ENCODE measurements at regions not wholly inside any gene's neighbourhood (a gene's known extent, or its start where the extent isn't known, plus 50 kb on each side); places are given as distances from the start of the nearest gene placed in this dataset.

DNA sequence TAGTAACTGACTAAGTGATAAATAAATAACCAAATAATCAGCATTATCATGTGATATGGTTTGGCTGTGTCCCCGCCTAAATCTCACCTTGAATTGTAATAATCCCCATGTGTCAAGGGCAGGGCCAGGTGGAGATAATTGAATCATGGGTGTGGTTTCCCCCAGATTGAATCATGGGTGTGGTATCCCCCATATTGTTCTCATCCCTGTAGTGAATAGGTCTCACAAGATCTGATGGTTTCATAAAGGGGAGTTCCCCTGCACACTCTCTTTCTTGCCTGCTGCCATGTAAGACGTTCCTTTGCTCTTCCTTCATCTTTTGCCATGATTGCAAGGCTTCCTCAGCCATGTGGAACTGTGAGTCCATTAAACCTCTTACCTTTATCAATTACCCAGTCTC is 72.1 kb upstream of the NRP1 start:
- TF ChIP-seq, protein P1, sequence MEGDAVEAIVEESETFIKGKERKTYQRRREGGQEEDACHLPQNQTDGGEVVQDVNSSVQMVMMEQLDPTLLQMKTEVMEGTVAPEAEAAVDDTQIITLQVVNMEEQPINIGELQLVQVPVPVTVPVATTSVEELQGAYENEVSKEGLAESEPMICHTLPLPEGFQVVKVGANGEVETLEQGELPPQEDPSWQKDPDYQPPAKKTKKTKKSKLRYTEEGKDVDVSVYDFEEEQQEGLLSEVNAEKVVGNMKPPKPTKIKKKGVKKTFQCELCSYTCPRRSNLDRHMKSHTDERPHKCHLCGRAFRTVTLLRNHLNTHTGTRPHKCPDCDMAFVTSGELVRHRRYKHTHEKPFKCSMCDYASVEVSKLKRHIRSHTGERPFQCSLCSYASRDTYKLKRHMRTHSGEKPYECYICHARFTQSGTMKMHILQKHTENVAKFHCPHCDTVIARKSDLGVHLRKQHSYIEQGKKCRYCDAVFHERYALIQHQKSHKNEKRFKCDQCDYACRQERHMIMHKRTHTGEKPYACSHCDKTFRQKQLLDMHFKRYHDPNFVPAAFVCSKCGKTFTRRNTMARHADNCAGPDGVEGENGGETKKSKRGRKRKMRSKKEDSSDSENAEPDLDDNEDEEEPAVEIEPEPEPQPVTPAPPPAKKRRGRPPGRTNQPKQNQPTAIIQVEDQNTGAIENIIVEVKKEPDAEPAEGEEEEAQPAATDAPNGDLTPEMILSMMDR (IDR thresholded peaks at IDR 0.05; ENCODE audit: borderline replicate concordance, extremely low read depth, low read length, poor library complexity, severe bottlenecking): no peak
- no peak for TF ChIP-seq EZH2 (IDR thresholded peaks at IDR 0.05; ENCODE audit: borderline replicate concordance, low read depth, low read length, severe bottlenecking)
